ENCODE measurements at regions not wholly inside any gene's neighbourhood (a gene's known extent, or its start where the extent isn't known, plus 50 kb on each side); places are given as distances from the start of the nearest gene placed in this dataset.

- H3K9ac ChIP-seq (ENCODE audit: low read depth, low read length, poor library complexity, severe bottlenecking), result no peak overlapping the region
- no peaks in the 10 kb centered on the region for H3K27me3 ChIP-seq (ENCODE audit: insufficient read depth, low read length, poor library complexity, severe bottlenecking)
- TF ChIP-seq, protein P1, sequence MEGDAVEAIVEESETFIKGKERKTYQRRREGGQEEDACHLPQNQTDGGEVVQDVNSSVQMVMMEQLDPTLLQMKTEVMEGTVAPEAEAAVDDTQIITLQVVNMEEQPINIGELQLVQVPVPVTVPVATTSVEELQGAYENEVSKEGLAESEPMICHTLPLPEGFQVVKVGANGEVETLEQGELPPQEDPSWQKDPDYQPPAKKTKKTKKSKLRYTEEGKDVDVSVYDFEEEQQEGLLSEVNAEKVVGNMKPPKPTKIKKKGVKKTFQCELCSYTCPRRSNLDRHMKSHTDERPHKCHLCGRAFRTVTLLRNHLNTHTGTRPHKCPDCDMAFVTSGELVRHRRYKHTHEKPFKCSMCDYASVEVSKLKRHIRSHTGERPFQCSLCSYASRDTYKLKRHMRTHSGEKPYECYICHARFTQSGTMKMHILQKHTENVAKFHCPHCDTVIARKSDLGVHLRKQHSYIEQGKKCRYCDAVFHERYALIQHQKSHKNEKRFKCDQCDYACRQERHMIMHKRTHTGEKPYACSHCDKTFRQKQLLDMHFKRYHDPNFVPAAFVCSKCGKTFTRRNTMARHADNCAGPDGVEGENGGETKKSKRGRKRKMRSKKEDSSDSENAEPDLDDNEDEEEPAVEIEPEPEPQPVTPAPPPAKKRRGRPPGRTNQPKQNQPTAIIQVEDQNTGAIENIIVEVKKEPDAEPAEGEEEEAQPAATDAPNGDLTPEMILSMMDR (conservative IDR thresholded peaks at IDR 0.05; ENCODE audit: low read length), result no peak
- TF ChIP-seq EZH2phosphoT487 (IDR thresholded peaks at IDR 0.05; ENCODE audit: borderline replicate concordance), result no peak
- 0 out of 2 replicates have a peak, but pooled peaks cover 3% of the 10 kb centered on the region for H3F3A ChIP-seq (ENCODE audit: low read depth)
- H3K4me3 ChIP-seq (ENCODE audit: low read length, poor library complexity, severe bottlenecking), result no peak overlapping the region
- H3K9me3 ChIP-seq (ENCODE audit: insufficient read depth, low read depth, low read length), result no peaks in the 10 kb centered on the region
- H3K4me2 ChIP-seq (ENCODE audit: low read depth, low read length, poor library complexity, severe bottlenecking), result no peak overlapping the region
- no peaks in the 10 kb centered on the region for H3K4me1 ChIP-seq (ENCODE audit: insufficient read depth, low read length, poor library complexity, severe bottlenecking)
- no peaks in the 10 kb centered on the region for H3K9me2 ChIP-seq (replicated peaks; ENCODE audit: low read depth, low read length)
- H3K36me3 ChIP-seq (ENCODE audit: insufficient read depth, low read length), result no peaks in the 10 kb centered on the region
- H3K79me2 ChIP-seq (ENCODE audit: insufficient read depth, low read length), result no peaks in the 10 kb centered on the region
- no peak overlapping the region for H2AFZ ChIP-seq (ENCODE audit: low read length)
- H4K20me1 ChIP-seq (ENCODE audit: insufficient read depth, low read length, poor library complexity, severe bottlenecking), result no peaks in the 10 kb centered on the region
Observed at GRCh38 chr3:178223876-178224275, 312.4 kb upstream of the KCNMB2 start.

- Histone ChIP-seq H3K27me3 (ENCODE audit: insufficient read depth, low read length, poor library complexity, severe bottlenecking) (no peaks in the 10 kb centered on the region), H2AFZ (ENCODE audit: low read length) (no peak overlapping the region), H3K36me3 (ENCODE audit: insufficient read depth, low read length) (no peaks in the 10 kb centered on the region), H3K4me2 (ENCODE audit: low read depth, low read length, poor library complexity, severe bottlenecking) (no peak overlapping the region), H3K9ac (ENCODE audit: low read depth, low read length, poor library complexity, severe bottlenecking) (no peak overlapping the region), H3K4me1 (ENCODE audit: insufficient read depth, low read length, poor library complexity, severe bottlenecking) (no peaks in the 10 kb centered on the region), H4K20me1 (ENCODE audit: insufficient read depth, low read length, poor library complexity, severe bottlenecking) (no peaks in the 10 kb centered on the region), H3K9me2 (replicated peaks; ENCODE audit: low read depth, low read length) (no peaks in the 10 kb centered on the region), H3F3A (ENCODE audit: low read depth) (0 out of 2 replicates have a peak, but pooled peaks cover 3% of the 10 kb centered on the region), H3K9me3 (ENCODE audit: insufficient read depth, low read depth, low read length) (no peaks in the 10 kb centered on the region), H3K4me3 (ENCODE audit: low read length, poor library complexity, severe bottlenecking) (no peak overlapping the region), H3K79me2 (ENCODE audit: insufficient read depth, low read length) (no peaks in the 10 kb centered on the region)
- TF ChIP-seq, protein P1 (conservative IDR thresholded peaks at IDR 0.05; ENCODE audit: low read length), result no peak
- TF ChIP-seq EZH2phosphoT487 (IDR thresholded peaks at IDR 0.05; ENCODE audit: borderline replicate concordance), result no peak
Observed at GRCh38 chr3:178226094-178226493, 310.1 kb upstream of the KCNMB2 start.

DNA sequence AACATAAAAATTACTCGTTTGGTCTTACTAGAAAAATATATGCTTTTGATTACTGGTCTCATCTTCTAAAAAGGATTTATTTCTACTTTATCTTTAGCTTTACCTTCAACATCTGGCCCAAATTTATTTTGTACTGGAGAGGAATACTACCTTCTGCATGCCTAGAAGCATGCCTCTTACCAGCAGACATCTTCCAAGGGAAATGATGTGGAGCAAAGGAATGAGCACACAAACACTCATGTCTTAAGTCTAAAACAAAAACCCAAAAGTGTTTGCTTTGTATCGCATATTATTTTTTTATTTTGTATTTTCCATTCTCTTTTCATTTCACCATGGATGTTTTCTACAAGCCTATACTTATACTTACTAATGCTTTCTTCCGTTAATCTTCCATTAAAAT lies 304.6 kb upstream of the KCNMB2 start:
- Histone ChIP-seq H3K4me1 (ENCODE audit: insufficient read depth, low read length, poor library complexity, severe bottlenecking) (peaks cover 6% of the 10 kb centered on the region), H3K4me2 (ENCODE audit: low read depth, low read length, poor library complexity, severe bottlenecking) (no peak overlapping the region), H3K79me2 (ENCODE audit: insufficient read depth, low read length) (no peaks in the 10 kb centered on the region), H3K36me3 (ENCODE audit: insufficient read depth, low read length) (no peaks in the 10 kb centered on the region), H3K27me3 (ENCODE audit: insufficient read depth, low read length, poor library complexity, severe bottlenecking) (no peaks in the 10 kb centered on the region), H2AFZ (ENCODE audit: low read length) (no peak overlapping the region), H3F3A (ENCODE audit: low read depth) (0 out of 2 replicates have a peak, but pooled peaks cover 3% of the 10 kb centered on the region), H3K4me3 (ENCODE audit: low read length, poor library complexity, severe bottlenecking) (no peak overlapping the region), H3K9me2 (replicated peaks; ENCODE audit: low read depth, low read length) (no peaks in the 10 kb centered on the region), H3K9ac (ENCODE audit: low read depth, low read length, poor library complexity, severe bottlenecking) (no peak overlapping the region), H4K20me1 (ENCODE audit: insufficient read depth, low read length, poor library complexity, severe bottlenecking) (no peaks in the 10 kb centered on the region), H3K9me3 (ENCODE audit: insufficient read depth, low read depth, low read length) (no peaks in the 10 kb centered on the region)
- TF ChIP-seq, protein P1 (conservative IDR thresholded peaks at IDR 0.05; ENCODE audit: low read length), result no peak
- TF ChIP-seq EZH2phosphoT487 (IDR thresholded peaks at IDR 0.05; ENCODE audit: borderline replicate concordance), result no peak

Measured in Loucy (cell line).